Left ventricle myocardium inferior (tissue), 1 donor: ENCODE measurements at regions not wholly inside any gene's neighbourhood (a gene's known extent, or its start where the extent isn't known, plus 50 kb on each side); places are given as distances from the start of the nearest gene placed in this dataset.

ENCODE experiments used
- DNase-seq: peaks from one replicate; pipeline ENCODE4 v3.0.0-alpha.2; 2020
- H3K27ac ChIP-seq: fragments of 200-600 bp; replicated peaks from 2 replicates; pipeline ENCODE4 v1.8.0; 2021
- H3K27me3 ChIP-seq: fragments of 200-600 bp; 2 replicates; pipeline ENCODE4 v1.8.0; 2021; ENCODE audit warnings: low read depth
- H3K36me3 ChIP-seq: fragments of 200-600 bp; 2 replicates; pipeline ENCODE4 v1.8.0; 2021
- H3K4me1 ChIP-seq: fragments of 200-600 bp; 2 replicates; pipeline ENCODE4 v1.8.0; 2021
- H3K4me3 ChIP-seq: fragments of 200-600 bp; 2 replicates; pipeline ENCODE4 v1.8.0; 2021; ENCODE audit warnings: mild to moderate bottlenecking, moderate library complexity
- H3K9me3 ChIP-seq: fragments of 200-600 bp; replicated peaks from 2 replicates; pipeline ENCODE4 v1.8.0; 2021
- CTCF ChIP-seq: fragments of 200-600 bp; IDR thresholded peaks from 2 replicates; pipeline ENCODE4 v1.8.0; 2021; ENCODE audit warnings: antibody characterized with exemption, mild to moderate bottlenecking, borderline replicate concordance
- intact Hi-C: fragments of 100-400 bp; cut with micrococcal nuclease; formaldehyde crosslinking; loops from one replicate; pipeline ENCODE4 v1.11.0; 2022
- donor health status: DM: no; HTN: yes; CAD: no; lungs with severe emphysema.

- intact Hi-C loops, result no loop called here
- no peaks in the 10 kb centered on the region for H3K4me1 ChIP-seq
- DNase-seq, result no peak
- H3K4me3 ChIP-seq, result no peak overlapping the region
- no peak overlapping the region for H3K27ac ChIP-seq
- H3K27me3 ChIP-seq, result peaks cover 4% of the 10 kb centered on the region
- no peak for TF ChIP-seq CTCF
- H3K36me3 ChIP-seq, result no peaks in the 10 kb centered on the region
- H3K9me3 ChIP-seq, result no peaks in the 10 kb centered on the region
These were observed 68.9 kb upstream of the EFEMP1 start for GRCh38 chr2:55992455-55992854.

GRCh38 chr2:55993685-55994084, 70.1 kb upstream of the EFEMP1 start:
- Histone ChIP-seq H3K36me3 (no peaks in the 10 kb centered on the region), H3K4me1 (no peaks in the 10 kb centered on the region), H3K27me3 (peaks cover 7% of the 10 kb centered on the region), H3K9me3 (no peaks in the 10 kb centered on the region), H3K27ac (no peak overlapping the region), H3K4me3 (no peak overlapping the region)
- intact Hi-C loops, result no loop called here
- DNase-seq, result no peak
- no peak for TF ChIP-seq CTCF

- H3K27ac ChIP-seq, result no peak overlapping the region
- peaks cover 4% of the 10 kb centered on the region for H3K27me3 ChIP-seq
- TF ChIP-seq CTCF, result no peak
- intact Hi-C loops, result no loop called here
- no peak for DNase-seq
- H3K9me3 ChIP-seq, result no peaks in the 10 kb centered on the region
- H3K4me3 ChIP-seq, result no peak overlapping the region
- no peaks in the 10 kb centered on the region for H3K4me1 ChIP-seq
- H3K36me3 ChIP-seq, result no peaks in the 10 kb centered on the region
These were observed 71.6 kb upstream of the EFEMP1 start for GRCh38 chr2:55995211-55995610.

GRCh38 chr2:55995902-55996301, 72.3 kb upstream of the EFEMP1 start:
- H3K4me3 ChIP-seq, result no peak overlapping the region
- H3K27ac ChIP-seq, result no peak overlapping the region
- H3K9me3 ChIP-seq, result no peaks in the 10 kb centered on the region
- H3K4me1 ChIP-seq, result no peaks in the 10 kb centered on the region
- intact Hi-C loops, result no loop called here
- no peak for TF ChIP-seq CTCF
- peaks cover 4% of the 10 kb centered on the region for H3K27me3 ChIP-seq
- H3K36me3 ChIP-seq, result no peaks in the 10 kb centered on the region
- no peak for DNase-seq

- Histone ChIP-seq H3K4me3 (no peak overlapping the region), H3K4me1 (no peaks in the 10 kb centered on the region), H3K9me3 (no peaks in the 10 kb centered on the region), H3K27ac (no peak overlapping the region), H3K36me3 (no peaks in the 10 kb centered on the region), H3K27me3 (peaks cover 4% of the 10 kb centered on the region)
- DNase-seq, result no peak
- TF ChIP-seq CTCF, result no peak
- intact Hi-C loops, result no loop called here
These were observed 75.6 kb upstream of the EFEMP1 start for GRCh38 chr2:55999231-55999630.

- intact Hi-C loops, result no loop called here
- no peaks in the 10 kb centered on the region for H3K9me3 ChIP-seq
- H3K27ac ChIP-seq, result no peak overlapping the region
- DNase-seq, result no peak
- H3K36me3 ChIP-seq, result no peaks in the 10 kb centered on the region
- no peak overlapping the region for H3K4me3 ChIP-seq
- peaks cover 4% of the 10 kb centered on the region for H3K27me3 ChIP-seq
- TF ChIP-seq CTCF, result no peak
- no peaks in the 10 kb centered on the region for H3K4me1 ChIP-seq
These were observed 76.2 kb upstream of the EFEMP1 start for GRCh38 chr2:55999790-56000189.
